SW 1271 (cell line): ENCODE measurements at regions not wholly inside any gene's neighbourhood (a gene's known extent, or its start where the extent isn't known, plus 50 kb on each side); places are given as distances from the start of the nearest gene placed in this dataset.
A peak's percentile ranks its signal among the peaks of the same experiment; 100 is the strongest.
"Not testable (repeated sequence)": the region's sequence is repeated elsewhere in the genome, so short reads cannot be mapped to it uniquely, and the experiment has no call there.

Experiments used
- DNase-seq, 2 experiments: peaks; one replicate each; lab custom pipeline; 2025; lab: John Stamatoyannopoulos, UW

DNA sequence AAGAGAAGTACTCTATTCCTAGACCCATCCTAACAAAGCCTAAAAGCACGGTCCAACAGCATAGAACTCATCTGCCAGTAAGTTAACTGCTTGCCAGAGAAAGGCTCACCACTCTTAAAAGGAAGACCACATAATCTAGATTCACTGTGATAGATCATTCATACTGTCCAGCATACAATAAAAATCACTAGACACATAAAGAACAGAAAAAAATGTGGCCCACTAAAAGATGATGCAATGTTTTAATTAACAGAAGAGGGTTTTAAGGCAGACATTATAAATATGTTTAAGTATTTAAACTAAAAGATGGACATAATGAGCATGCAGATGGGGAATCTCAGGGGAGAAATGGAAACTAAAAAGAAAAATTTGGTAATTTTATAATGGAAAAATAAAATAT, 157.5 kb upstream of the CDH4 start:
- no peak for DNase-seq

GRCh38 chr20:61096463-61096862, 155.6 kb upstream of the CDH4 start:
- no peak for DNase-seq

GRCh38 chr20:61099806-61100205, 152.3 kb upstream of the CDH4 start:
- no peak for DNase-seq

GRCh38 chr20:61100489-61100888, 151.6 kb upstream of the CDH4 start:
- DNase-seq: no peak

- not testable (repeated sequence) for DNase-seq
These were observed 150.7 kb upstream of the CDH4 start for GRCh38 chr20:61101321-61101720.

DNA sequence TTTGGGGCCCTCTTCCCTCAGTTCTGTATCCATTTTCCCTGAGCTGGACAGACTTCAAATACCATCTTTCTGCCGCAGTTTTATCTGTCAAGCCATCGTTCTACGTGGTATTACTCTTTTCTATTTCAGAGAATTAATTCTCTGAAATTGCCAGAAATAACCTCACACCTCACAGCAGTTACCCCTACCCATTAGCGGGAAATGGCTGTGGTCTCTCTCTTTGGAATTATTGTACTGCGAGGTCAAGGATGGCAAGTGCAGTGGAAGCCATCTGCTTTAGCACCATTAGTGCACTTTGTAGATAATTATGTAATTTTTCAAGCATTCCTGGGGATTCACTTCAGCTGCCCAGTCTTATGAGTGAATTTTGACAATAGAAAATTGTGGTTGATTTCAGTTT, 147.8 kb upstream of the CDH4 start:
- no peak for DNase-seq

- DNase-seq: no peak
These were observed 146.7 kb upstream of the CDH4 start for GRCh38 chr20:61105395-61105794.

- no peak for DNase-seq
These were observed 145.6 kb upstream of the CDH4 start for GRCh38 chr20:61106438-61106837.

- no peak for DNase-seq
These were observed 142.7 kb upstream of the CDH4 start for GRCh38 chr20:61109221-61109805.

GRCh38 chr20:61112515-61112914, 139.5 kb upstream of the CDH4 start:
- DNase-seq: no peak

DNA sequence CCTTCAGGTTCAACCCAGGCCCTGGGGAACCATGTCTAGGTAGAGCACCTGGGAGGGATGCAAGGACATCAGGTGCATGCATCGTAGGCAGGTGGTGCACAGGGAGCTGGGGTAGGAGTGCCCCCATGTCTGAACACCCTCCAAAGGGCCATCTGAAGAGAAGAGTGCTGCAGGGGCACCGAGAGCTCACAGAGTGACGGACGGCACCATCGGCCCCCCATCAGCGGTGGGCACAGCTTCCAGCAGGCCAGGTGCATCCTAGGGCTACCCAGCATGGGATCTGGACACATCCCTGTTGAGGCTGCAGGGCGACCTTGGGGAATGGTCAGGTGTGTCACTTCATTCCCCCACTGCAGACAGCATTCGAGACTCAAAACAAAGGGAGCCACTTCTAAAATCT, 138.3 kb upstream of the CDH4 start:
- no peak for DNase-seq

DNA sequence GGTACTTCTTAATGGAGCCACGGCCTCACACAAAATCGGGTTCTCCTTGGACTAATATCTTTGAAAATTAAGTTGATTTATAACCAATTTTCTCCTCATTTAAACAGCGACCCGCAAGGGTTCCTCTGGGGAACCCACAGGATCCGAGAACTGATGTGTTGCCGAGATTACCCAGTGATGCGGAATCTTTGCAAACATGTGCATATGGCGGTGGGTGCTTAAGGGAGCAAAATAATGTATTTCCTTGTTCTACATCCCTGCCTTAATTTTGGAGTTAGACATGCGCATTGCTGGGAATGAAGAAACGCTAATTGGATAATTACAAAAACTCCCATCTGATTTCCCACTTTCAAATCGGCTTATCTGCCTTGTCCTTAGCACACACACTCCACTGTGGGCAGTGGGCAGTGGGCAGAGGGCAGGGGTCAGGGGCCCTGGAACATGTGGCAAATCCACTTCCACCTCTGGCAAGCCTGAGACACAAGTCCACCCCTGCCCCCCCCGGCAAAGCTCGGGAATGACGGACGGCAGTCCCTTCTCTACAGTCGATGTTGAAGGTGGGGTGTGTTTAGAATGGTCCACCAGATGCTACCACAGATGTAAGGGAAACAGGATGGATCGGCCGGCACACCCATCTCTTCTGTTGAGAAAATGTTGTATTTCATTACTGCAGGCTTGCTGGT, 137.4 kb upstream of the CDH4 start:
- no peak for DNase-seq

GRCh38 chr20:61115364-61116065, 136.5 kb upstream of the CDH4 start:
- DNase-seq: no peak

DNA sequence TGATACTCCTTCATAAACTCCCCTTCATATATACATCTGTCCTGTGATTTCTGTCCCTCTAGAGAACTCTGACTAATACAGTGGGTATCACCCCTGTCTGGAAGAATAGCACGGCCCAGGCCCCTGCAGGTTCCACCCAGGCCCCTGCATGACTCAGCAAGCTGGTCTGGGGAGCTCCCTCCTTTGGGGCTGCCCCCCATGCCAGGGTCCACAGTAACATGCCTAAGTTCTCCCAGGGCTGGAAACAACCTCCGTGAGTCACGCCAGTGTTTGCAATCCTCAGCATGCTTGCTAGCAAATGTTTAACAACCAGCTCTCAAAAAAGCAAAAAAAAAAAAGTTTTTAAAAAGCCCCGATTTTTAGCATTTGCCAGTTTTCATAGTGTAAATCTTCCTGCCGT, 134.3 kb upstream of the CDH4 start:
- no peak for DNase-seq

DNA sequence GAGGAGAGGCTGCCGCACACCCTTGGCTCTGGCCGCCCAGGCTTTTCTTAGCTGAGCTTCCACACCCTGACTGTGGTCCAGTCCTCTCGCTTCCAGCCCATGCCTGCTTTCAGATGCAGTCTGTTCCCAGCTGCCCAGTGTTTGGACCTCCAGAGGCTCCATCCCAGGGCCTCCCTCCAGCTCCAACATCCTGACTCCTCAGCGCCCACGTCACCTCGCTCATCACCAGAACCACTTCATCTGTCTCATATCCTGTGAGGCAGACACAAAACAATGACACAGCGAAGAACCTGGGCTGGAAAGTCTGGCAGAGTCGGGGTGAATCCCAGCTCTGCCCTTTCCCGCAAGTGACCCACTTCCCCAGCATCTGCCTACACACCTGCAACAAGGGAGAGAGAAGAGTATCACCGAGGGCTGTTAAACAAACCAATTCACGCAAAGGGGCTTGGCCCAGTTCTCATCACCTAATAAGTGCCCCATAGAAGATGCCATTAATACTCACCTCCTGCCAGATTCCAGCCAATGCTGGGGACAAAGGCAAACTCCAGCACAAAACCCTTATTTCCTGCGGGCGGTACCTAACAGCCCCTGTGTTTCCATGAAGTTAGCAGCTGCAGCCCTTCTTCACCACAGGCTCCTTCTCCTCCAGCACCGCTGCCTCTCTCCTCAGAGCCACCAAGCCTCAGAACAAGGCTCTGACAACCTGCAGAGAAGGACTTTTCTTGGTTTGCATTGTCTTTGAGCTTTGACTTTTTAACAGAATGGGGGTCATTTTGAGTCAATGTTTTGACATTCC, 133.4 kb upstream of the CDH4 start:
- DNase-seq: no peak

DNA sequence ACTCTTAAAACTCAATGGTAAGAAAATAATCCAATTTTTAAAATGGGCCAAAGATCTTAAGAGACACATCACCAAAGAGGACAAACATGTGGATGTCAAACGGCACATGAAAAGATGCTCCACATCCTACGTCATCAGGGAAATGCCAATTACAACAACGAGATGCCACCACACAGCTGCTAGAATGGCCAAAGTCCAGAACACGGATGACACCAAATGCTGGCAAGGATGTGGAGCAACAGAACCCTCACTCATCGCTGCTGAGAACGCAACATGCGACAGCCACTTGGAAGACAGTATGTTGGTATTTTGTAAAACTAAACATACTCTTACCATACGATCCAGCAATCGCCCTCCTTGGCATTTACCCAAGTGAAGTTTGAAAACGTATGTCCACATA, 132.8 kb upstream of the CDH4 start:
- DNase-seq: no peak

DNA sequence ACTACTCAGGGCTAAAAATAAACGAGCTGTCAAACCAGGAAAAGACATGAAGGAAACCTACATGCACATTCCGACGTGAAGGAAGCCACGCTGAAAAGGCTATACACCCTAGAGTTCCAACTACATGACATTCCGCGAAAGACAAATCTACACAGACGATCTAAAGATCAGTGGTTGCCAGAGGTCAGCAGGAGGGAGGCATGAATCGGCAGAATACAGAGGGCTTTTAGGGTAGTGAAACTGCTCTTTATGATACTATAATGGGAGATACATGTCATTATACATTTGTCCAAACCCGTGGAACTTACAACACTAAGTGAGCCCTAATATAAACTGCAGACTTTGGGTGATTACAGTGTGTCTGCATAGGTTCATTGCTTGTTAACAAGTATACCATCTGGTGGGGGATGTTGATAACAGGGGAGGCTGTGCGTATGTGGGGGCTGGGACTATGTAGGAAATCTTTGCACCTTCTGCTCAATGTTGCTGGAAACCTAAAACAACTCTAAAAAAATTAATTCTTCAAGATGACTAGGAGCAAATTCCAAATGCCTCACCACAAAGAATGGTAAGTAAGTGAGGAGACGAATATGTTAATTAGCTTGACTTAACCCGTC, 132.2 kb upstream of the CDH4 start:
- DNase-seq: no peak

DNA sequence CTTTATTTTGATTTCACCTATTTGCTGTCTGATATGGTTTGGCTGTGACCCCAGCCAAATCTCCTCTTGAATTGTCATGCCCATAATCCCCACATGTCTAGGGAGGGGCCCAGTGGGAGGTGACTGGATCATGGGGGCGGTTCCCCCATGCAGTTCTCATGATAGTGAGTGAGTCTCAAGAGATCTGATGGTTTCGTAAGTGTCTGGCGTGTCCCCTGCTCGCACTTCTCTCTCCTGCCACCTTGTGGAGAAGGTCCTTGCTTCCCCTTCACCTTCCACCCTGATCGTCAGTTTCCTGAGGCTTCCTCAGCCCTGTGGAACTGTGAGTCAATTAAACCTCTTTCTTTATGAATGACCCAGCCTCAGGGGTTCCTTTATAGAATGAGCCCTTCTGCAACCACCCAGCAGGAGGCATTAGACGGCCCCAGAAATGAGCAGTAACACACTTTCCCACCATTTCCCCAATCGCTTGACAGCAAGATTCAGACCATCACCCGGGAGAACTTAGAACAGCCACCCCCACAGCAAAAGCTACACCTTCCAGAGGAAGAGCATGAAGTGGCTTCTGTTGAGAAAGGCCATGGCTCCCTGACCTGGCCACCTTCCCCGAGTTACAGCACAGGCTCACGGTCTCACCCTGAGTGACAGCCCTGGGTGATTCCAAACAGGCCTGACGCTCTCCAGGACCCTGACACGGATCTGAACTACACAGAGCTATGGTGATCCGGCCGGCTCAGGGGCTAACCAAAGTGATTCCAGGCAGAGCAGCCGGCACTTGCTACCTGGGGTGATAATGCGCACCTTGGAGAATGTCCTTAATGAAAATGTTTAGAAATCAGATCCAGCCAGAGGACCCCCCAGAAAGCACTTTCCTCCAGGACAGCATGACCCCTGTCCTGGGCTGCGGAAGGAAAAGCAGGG, 131.2 kb upstream of the CDH4 start:
- peak; percentile 77 to 83 for DNase-seq

- no peak for DNase-seq
These were observed 130.4 kb upstream of the CDH4 start for GRCh38 chr20:61121661-61122060.

- DNase-seq: no peak
These were observed 128.8 kb upstream of the CDH4 start for GRCh38 chr20:61123286-61123685.

- no peak for DNase-seq
These were observed 128.2 kb upstream of the CDH4 start for GRCh38 chr20:61123751-61124368.
